OCI-LY3 (cell line): ENCODE measurements at regions not wholly inside any gene's neighbourhood (a gene's known extent, or its start where the extent isn't known, plus 50 kb on each side); places are given as distances from the start of the nearest gene placed in this dataset.

Experiments used
- H2AFZ ChIP-seq: fragments of 200-600, 300-600 bp; shearing (Covaris generic); 2 replicates; pipeline ENCODE4 v1.6.0; 2014; ENCODE audit warnings: antibody characterized with exemption, low read depth, low read length
- H3K27ac ChIP-seq: fragments of 200-600, 300-600 bp; sonication (generic); 2 replicates; pipeline ENCODE4 v1.5.1; 2014; ENCODE audit warnings: mild to moderate bottlenecking, low read length, moderate library complexity, mixed read lengths
- H3K27me3 ChIP-seq: fragments of 200-600, 300-600 bp; sonication (generic); 2 replicates; pipeline ENCODE4 v1.6.1; 2014; ENCODE audit warnings: low read depth, low read length, mixed read lengths
- H3K36me3 ChIP-seq: fragments of 200-600, 300-600 bp; sonication (generic); replicated peaks from 2 replicates; pipeline ENCODE3; 2014; ENCODE audit warnings: low read depth, low read length, mixed read lengths
- H3K4me1 ChIP-seq: fragments of 300-600, 200-600 bp; sonication (generic); 2 replicates; pipeline ENCODE4 v1.6.1; 2014; ENCODE audit warnings: low read length, mixed read lengths
- H3K4me2 ChIP-seq: fragments of 200-600, 300-600 bp; sonication (generic); 2 replicates; pipeline ENCODE4 v1.6.1; 2014; ENCODE audit warnings: low read length, mixed read lengths
- H3K4me3 ChIP-seq: fragments of 300-600, 200-600 bp; sonication (generic); 2 replicates; pipeline ENCODE4 v1.5.1; 2014; ENCODE audit warnings: antibody characterized with exemption, mild to moderate bottlenecking, low read length, moderate library complexity
- H3K79me2 ChIP-seq: fragments of 300-600, 200-600 bp; shearing (Covaris generic); 2 replicates; pipeline ENCODE4 v1.6.1; 2014; ENCODE audit warnings: mild to moderate bottlenecking, low read length, mixed read lengths
- H3K9ac ChIP-seq: fragments of 300-600, 200-600 bp; shearing (Covaris generic); 2 replicates; pipeline ENCODE4 v1.6.0; 2014; ENCODE audit warnings: mild to moderate bottlenecking, low read length, moderate library complexity
- H3K9me3 ChIP-seq: fragments of 200-600, 300-600 bp; shearing (Covaris generic); 2 replicates; pipeline ENCODE4 v1.6.1; 2014; ENCODE audit warnings: low read length, mixed read lengths; ENCODE audit not compliant: insufficient read depth
- H4K20me1 ChIP-seq: fragments of 200-600, 300-600 bp; sonication (generic); 2 replicates; pipeline ENCODE4 v1.6.1; 2016; ENCODE audit warnings: low read length, mixed read lengths; ENCODE audit not compliant: insufficient read depth
- CTCF ChIP-seq: fragments of 200-600, 300-600 bp; sonication (generic); IDR thresholded peaks from 2 replicates; pipeline ENCODE4 v1.5.1; 2014; ENCODE audit warnings: antibody characterized with exemption, low read length, low read depth
- EZH2phosphoT487 ChIP-seq: fragments of 200-600 bp; shearing (Covaris generic); IDR thresholded peaks from 2 replicates; pipeline ENCODE4 v1.6.1; 2018; ENCODE audit warnings: antibody characterized with exemption, mixed run types, low read depth

- Histone ChIP-seq H3K9ac (no peak overlapping the region), H3K4me3 (no peak overlapping the region), H3K36me3 (no peaks in the 10 kb centered on the region), H3K79me2 (no peaks in the 10 kb centered on the region), H3K4me1 (no peaks in the 10 kb centered on the region), H4K20me1 (no peaks in the 10 kb centered on the region), H2AFZ (no peak overlapping the region), H3K9me3 (no peaks in the 10 kb centered on the region), H3K4me2 (no peak overlapping the region), H3K27me3 (no peaks in the 10 kb centered on the region), H3K27ac (no peak overlapping the region)
- TF ChIP-seq EZH2phosphoT487 = no peak
- no peak for TF ChIP-seq CTCF
These were observed 526.7 kb downstream of the PDHA2 start for GRCh38 chr4:96366632-96367031.

- TF ChIP-seq CTCF (no peak), EZH2phosphoT487 (no peak)
- Histone ChIP-seq H2AFZ (peak overlapping the region; percentile 84), H3K4me2 (no peak overlapping the region), H3K9ac (no peak overlapping the region), H3K79me2 (no peaks in the 10 kb centered on the region), H3K4me3 (no peak overlapping the region), H3K27ac (no peak overlapping the region), H3K9me3 (no peaks in the 10 kb centered on the region), H4K20me1 (no peaks in the 10 kb centered on the region), H3K36me3 (no peaks in the 10 kb centered on the region), H3K4me1 (no peaks in the 10 kb centered on the region), H3K27me3 (no peaks in the 10 kb centered on the region)
These were observed 535.5 kb downstream of the PDHA2 start for GRCh38 chr4:96375367-96375766.

- H3K4me2 ChIP-seq = no peak overlapping the region
- TF ChIP-seq CTCF (no peak), EZH2phosphoT487 (no peak)
- H3K4me3 ChIP-seq = no peak overlapping the region
- no peaks in the 10 kb centered on the region for H4K20me1 ChIP-seq
- no peak overlapping the region for H3K9ac ChIP-seq
- no peaks in the 10 kb centered on the region for H3K36me3 ChIP-seq
- no peaks in the 10 kb centered on the region for H3K79me2 ChIP-seq
- no peak overlapping the region for H2AFZ ChIP-seq
- H3K27me3 ChIP-seq = no peaks in the 10 kb centered on the region
- no peaks in the 10 kb centered on the region for H3K9me3 ChIP-seq
- H3K27ac ChIP-seq = no peak overlapping the region
- H3K4me1 ChIP-seq = no peaks in the 10 kb centered on the region
These were observed 539.6 kb downstream of the PDHA2 start for GRCh38 chr4:96379524-96379923.

GRCh38 chr4:96380106-96380505 lies 540.2 kb downstream of the PDHA2 start:
- Histone ChIP-seq H3K4me1 (no peaks in the 10 kb centered on the region), H4K20me1 (no peaks in the 10 kb centered on the region), H3K36me3 (no peaks in the 10 kb centered on the region), H3K27ac (no peak overlapping the region), H2AFZ (no peak overlapping the region), H3K4me3 (no peak overlapping the region), H3K4me2 (no peak overlapping the region), H3K9me3 (no peaks in the 10 kb centered on the region), H3K79me2 (no peaks in the 10 kb centered on the region), H3K27me3 (no peaks in the 10 kb centered on the region), H3K9ac (no peak overlapping the region)
- TF ChIP-seq EZH2phosphoT487 (no peak), CTCF (no peak)
